ENCODE measurements at regions not wholly inside any gene's neighbourhood (a gene's known extent, or its start where the extent isn't known, plus 50 kb on each side); places are given as distances from the start of the nearest gene placed in this dataset.
"Not testable (repeated sequence)": the region's sequence is repeated elsewhere in the genome, so short reads cannot be mapped to it uniquely, and the experiment has no call there.

- no peak for DNase-seq (ENCODE audit: low spot score)
These were observed 182.3 kb upstream of the MAST4 start for GRCh38 chr5:66413931-66414330.

GRCh38 chr5:66415208-66415607 is 181.0 kb upstream of the MAST4 start:
- DNase-seq (ENCODE audit: low spot score), result no peak

GRCh38 chr5:66416698-66417097 is 179.5 kb upstream of the MAST4 start:
- no peak for DNase-seq (ENCODE audit: low spot score)

GRCh38 chr5:66417781-66418180 is 178.4 kb upstream of the MAST4 start:
- DNase-seq (ENCODE audit: low spot score), result no peak

- no peak for DNase-seq (ENCODE audit: low spot score)
These were observed 172.7 kb upstream of the MAST4 start for GRCh38 chr5:66423484-66423883.

- no peak for DNase-seq (ENCODE audit: low spot score)
These were observed 170.4 kb upstream of the MAST4 start for GRCh38 chr5:66425842-66426241.

- DNase-seq (ENCODE audit: low spot score), result no peak
These were observed 169.7 kb upstream of the MAST4 start for GRCh38 chr5:66426259-66427138.

- DNase-seq (ENCODE audit: low spot score), result no peak
These were observed 169.1 kb upstream of the MAST4 start for GRCh38 chr5:66427139-66427442.

GRCh38 chr5:66436721-66437120 is 159.5 kb upstream of the MAST4 start:
- peak; percentile 29 for DNase-seq (ENCODE audit: low spot score)

- no peak for DNase-seq (ENCODE audit: low spot score)
These were observed 158.1 kb upstream of the MAST4 start for GRCh38 chr5:66438087-66438486.

- no peak for DNase-seq (ENCODE audit: low spot score)
These were observed 157.5 kb upstream of the MAST4 start for GRCh38 chr5:66438696-66439095.

GRCh38 chr5:66440202-66440680 is 156.0 kb upstream of the MAST4 start:
- no peak for DNase-seq (ENCODE audit: low spot score)

- DNase-seq (ENCODE audit: low spot score), result no peak
These were observed 154.8 kb upstream of the MAST4 start for GRCh38 chr5:66441351-66441750.

- no peak for DNase-seq (ENCODE audit: low spot score)
These were observed 153.2 kb upstream of the MAST4 start for GRCh38 chr5:66442951-66443445.

- DNase-seq (ENCODE audit: low spot score), result no peak
These were observed 152.6 kb upstream of the MAST4 start for GRCh38 chr5:66443462-66444130.

- not testable (repeated sequence) for DNase-seq (ENCODE audit: low spot score)
These were observed 148.1 kb upstream of the MAST4 start for GRCh38 chr5:66448070-66448469.

- no peak for DNase-seq (ENCODE audit: low spot score)
These were observed 146.0 kb upstream of the MAST4 start for GRCh38 chr5:66450237-66450636.

GRCh38 chr5:66450988-66451387 is 145.2 kb upstream of the MAST4 start:
- no peak for DNase-seq (ENCODE audit: low spot score)

GRCh38 chr5:66452109-66452508 is 144.1 kb upstream of the MAST4 start:
- DNase-seq (ENCODE audit: low spot score), result no peak

GRCh38 chr5:66454186-66455078 is 141.8 kb upstream of the MAST4 start:
- no peak for DNase-seq (ENCODE audit: low spot score)

GRCh38 chr5:66459728-66460127 is 136.5 kb upstream of the MAST4 start:
- no peak for DNase-seq (ENCODE audit: low spot score)

GRCh38 chr5:66467564-66467963 is 128.6 kb upstream of the MAST4 start:
- peak; percentile 6 for DNase-seq (ENCODE audit: low spot score)
